Activated T-cell treated with anti-CD3 and anti-CD28 coated beads for 48 hours (primary cell): ENCODE measurements at regions not wholly inside any gene's neighbourhood (a gene's known extent, or its start where the extent isn't known, plus 50 kb on each side); places are given as distances from the start of the nearest gene placed in this dataset.

Source experiments
- DNase-seq: peaks from one replicate; pipeline ENCODE4 v3.0.0-alpha.2; 2020; ENCODE audit warnings: low read depth

GRCh38 chr16:86018487-86018886 is 119.5 kb downstream of the IRF8 start:
- no peak for DNase-seq

- no peak for DNase-seq
Measured at GRCh38 chr16:86018941-86019340, 120.0 kb downstream of the IRF8 start.

GRCh38 chr16:86019446-86020047 is 120.6 kb downstream of the IRF8 start:
- DNase-seq: no peak

- DNase-seq: no peak
Measured at GRCh38 chr16:86020971-86021370, 122.0 kb downstream of the IRF8 start.

GRCh38 chr16:86022381-86022960 is 123.5 kb downstream of the IRF8 start:
- no peak for DNase-seq

- no peak for DNase-seq
Measured at GRCh38 chr16:86024210-86024609, 125.2 kb downstream of the IRF8 start.

- DNase-seq: no peak
Measured at GRCh38 chr16:86025706-86026105, 126.7 kb downstream of the IRF8 start.

GRCh38 chr16:86026171-86026910 is 127.4 kb downstream of the IRF8 start:
- DNase-seq: no peak

- no peak for DNase-seq
Measured at GRCh38 chr16:86026916-86027315, 128.0 kb downstream of the IRF8 start.

- DNase-seq: no peak
Measured at GRCh38 chr16:86027373-86028126, 128.6 kb downstream of the IRF8 start.

- no peak for DNase-seq
Measured at GRCh38 chr16:86029131-86029741, 130.3 kb downstream of the IRF8 start.

GRCh38 chr16:86030116-86030515 is 131.2 kb downstream of the IRF8 start:
- DNase-seq: no peak

GRCh38 chr16:86031141-86031678 is 132.2 kb downstream of the IRF8 start:
- no peak for DNase-seq

GRCh38 chr16:86033016-86033474 is 134.1 kb downstream of the IRF8 start:
- no peak for DNase-seq

- DNase-seq: no peak
Measured at GRCh38 chr16:86033971-86034370, 135.0 kb downstream of the IRF8 start.

- DNase-seq: no peak
Measured at GRCh38 chr16:86034421-86034919, 135.5 kb downstream of the IRF8 start.

GRCh38 chr16:86035906-86036305 is 136.9 kb downstream of the IRF8 start:
- no peak for DNase-seq

GRCh38 chr16:86037999-86038925 is 139.3 kb downstream of the IRF8 start:
- DNase-seq: no peak

- peak; percentile 30 for DNase-seq
Measured at GRCh38 chr16:86038926-86039310, 140.0 kb downstream of the IRF8 start.

GRCh38 chr16:86039606-86040005 is 140.6 kb downstream of the IRF8 start:
- no peak for DNase-seq

- DNase-seq: no peak
Measured at GRCh38 chr16:86040496-86040895, 141.5 kb downstream of the IRF8 start.
